ENCODE measurements at regions not wholly inside any gene's neighbourhood (a gene's known extent, or its start where the extent isn't known, plus 50 kb on each side); places are given as distances from the start of the nearest gene placed in this dataset.

GRCh38 chr13:111614613-111615012 lies 294.2 kb downstream of the TEX29 start:
- no peak for TF ChIP-seq CTCF (IDR thresholded peaks at IDR 0.05; ENCODE audit: extremely low read depth, insufficient read depth, missing control alignments)
- in situ Hi-C loops (cut with MboI; ENCODE audit: low pct_unique_long_range_greater_than_20kb, low sequenced_read_pairs, unreplicated experiment): no loop called here
- DNase-seq (ENCODE audit: low spot score): no peak

- no peak for DNase-seq (ENCODE audit: low spot score)
- in situ Hi-C loops (cut with MboI; ENCODE audit: low pct_unique_long_range_greater_than_20kb, low sequenced_read_pairs, unreplicated experiment): no loop called here
- TF ChIP-seq CTCF (IDR thresholded peaks at IDR 0.05; ENCODE audit: extremely low read depth, insufficient read depth, missing control alignments): no peak
These were observed 295.8 kb downstream of the TEX29 start for GRCh38 chr13:111616203-111616602.

- in situ Hi-C loops (cut with MboI; ENCODE audit: low pct_unique_long_range_greater_than_20kb, low sequenced_read_pairs, unreplicated experiment): no loop called here
- DNase-seq (ENCODE audit: low spot score): no peak
- no peak for TF ChIP-seq CTCF (IDR thresholded peaks at IDR 0.05; ENCODE audit: extremely low read depth, insufficient read depth, missing control alignments)
These were observed 299.7 kb downstream of the TEX29 start for GRCh38 chr13:111620166-111620565.

- in situ Hi-C loops (cut with MboI; ENCODE audit: low pct_unique_long_range_greater_than_20kb, low sequenced_read_pairs, unreplicated experiment): no loop called here
- DNase-seq (ENCODE audit: low spot score): no peak
- no peak for TF ChIP-seq CTCF (IDR thresholded peaks at IDR 0.05; ENCODE audit: extremely low read depth, insufficient read depth, missing control alignments)
These were observed 300.1 kb downstream of the TEX29 start for GRCh38 chr13:111620586-111620985.

GRCh38 chr13:111621164-111621563 lies 300.7 kb downstream of the TEX29 start:
- in situ Hi-C loops (cut with MboI; ENCODE audit: low pct_unique_long_range_greater_than_20kb, low sequenced_read_pairs, unreplicated experiment): no loop called here
- no peak for TF ChIP-seq CTCF (IDR thresholded peaks at IDR 0.05; ENCODE audit: extremely low read depth, insufficient read depth, missing control alignments)
- no peak for DNase-seq (ENCODE audit: low spot score)

GRCh38 chr13:111622051-111622531 lies 301.6 kb downstream of the TEX29 start:
- no peak for DNase-seq (ENCODE audit: low spot score)
- in situ Hi-C loops (cut with MboI; ENCODE audit: low pct_unique_long_range_greater_than_20kb, low sequenced_read_pairs, unreplicated experiment): no loop called here
- TF ChIP-seq CTCF (IDR thresholded peaks at IDR 0.05; ENCODE audit: extremely low read depth, insufficient read depth, missing control alignments): no peak

- TF ChIP-seq CTCF (IDR thresholded peaks at IDR 0.05; ENCODE audit: extremely low read depth, insufficient read depth, missing control alignments): no peak
- in situ Hi-C loops (cut with MboI; ENCODE audit: low pct_unique_long_range_greater_than_20kb, low sequenced_read_pairs, unreplicated experiment): no loop called here
- no peak for DNase-seq (ENCODE audit: low spot score)
These were observed 302.8 kb downstream of the TEX29 start for GRCh38 chr13:111623208-111623607.
